ENCODE measurements at regions not wholly inside any gene's neighbourhood (a gene's known extent, or its start where the extent isn't known, plus 50 kb on each side); places are given as distances from the start of the nearest gene placed in this dataset.
"Not testable (repeated sequence)": the region's sequence is repeated elsewhere in the genome, so short reads cannot be mapped to it uniquely, and the experiment has no call there.

DNA sequence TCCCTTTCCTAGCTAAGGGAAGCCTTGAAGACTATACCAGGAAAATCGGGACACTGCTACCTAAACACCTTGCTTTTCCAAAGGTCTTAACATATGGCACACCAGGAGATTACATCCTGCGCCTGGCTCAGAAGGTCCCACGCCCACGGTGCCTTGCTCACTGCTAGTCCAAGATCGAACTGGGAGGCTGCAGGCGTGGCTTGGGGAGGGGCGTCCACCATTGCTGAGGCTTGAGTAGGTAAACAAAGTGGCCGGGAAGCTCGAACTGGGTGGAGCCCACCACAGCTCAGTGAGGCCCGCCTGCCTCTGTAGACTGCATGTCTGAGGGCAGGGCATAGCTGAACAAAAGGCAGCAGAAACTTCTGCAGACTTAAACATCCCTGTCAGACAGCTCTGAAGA, 459.7 kb upstream of the EYS start:
- not testable (repeated sequence) for DNase-seq

GRCh38 chr6:66161546-66162108, 454.6 kb upstream of the EYS start:
- DNase-seq, result no peak

DNA sequence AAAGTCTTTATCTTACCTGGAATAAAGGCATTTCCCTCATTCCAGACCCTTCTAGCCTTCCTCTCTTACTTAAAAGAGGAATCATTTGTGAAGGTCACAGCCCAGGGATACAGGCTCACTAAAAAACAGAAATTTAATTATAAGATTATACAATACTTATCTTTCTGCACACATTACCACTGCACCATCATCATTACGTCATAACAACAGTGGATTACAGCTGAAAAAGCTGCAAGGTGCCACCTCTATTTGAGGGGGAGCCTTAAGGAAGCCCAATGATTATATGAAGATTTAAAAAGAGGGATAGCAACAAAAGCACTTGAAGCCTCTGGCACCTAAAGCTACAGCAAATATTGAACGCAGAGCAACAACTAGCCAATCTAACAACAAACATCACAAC, 452.9 kb upstream of the EYS start:
- DNase-seq, result no peak

DNA sequence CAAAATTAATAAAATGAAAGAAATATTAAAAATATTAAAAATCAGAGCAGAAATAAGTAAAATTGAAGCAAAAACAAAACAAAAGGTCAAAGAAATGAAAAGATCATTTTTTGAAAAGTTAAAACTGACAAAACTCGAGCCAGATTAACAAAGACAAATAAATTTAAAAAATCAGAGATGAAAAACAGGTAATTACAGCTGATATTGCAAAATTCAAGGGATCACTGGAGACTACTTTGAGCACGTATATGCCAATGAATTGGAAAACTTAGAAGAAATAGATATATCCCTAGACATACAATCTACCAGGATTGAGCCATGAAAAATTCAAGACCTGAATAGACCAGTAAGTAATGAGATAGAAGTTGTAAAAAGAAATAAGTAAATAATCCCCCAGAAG, 446.2 kb upstream of the EYS start:
- no peak for DNase-seq

- no peak for DNase-seq
These were observed 442.1 kb upstream of the EYS start for GRCh38 chr6:66149132-66149531.

DNA sequence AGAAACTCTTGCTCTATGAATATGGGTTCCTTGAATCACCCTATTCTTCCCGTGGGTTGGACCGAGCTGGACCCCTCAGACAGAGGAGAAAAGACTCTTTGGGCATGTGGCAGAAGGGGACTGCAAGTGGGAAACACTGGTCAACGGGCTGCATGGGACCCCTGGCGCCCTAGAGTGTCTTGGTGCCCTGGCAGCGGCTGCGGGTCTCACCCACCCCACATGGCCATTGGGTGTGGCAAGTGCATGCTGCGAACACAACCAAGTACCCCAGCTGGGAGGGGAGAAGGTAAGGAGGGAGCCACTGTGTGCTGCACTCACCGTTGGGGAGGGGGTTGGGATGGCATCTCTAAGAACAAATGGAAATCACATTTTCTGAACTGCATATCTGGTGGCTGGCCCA, 438.8 kb upstream of the EYS start:
- DNase-seq, result no peak

- no peak for DNase-seq
These were observed 427.0 kb upstream of the EYS start for GRCh38 chr6:66134021-66134420.

GRCh38 chr6:66128656-66129055, 421.6 kb upstream of the EYS start:
- DNase-seq, result no peak

DNA sequence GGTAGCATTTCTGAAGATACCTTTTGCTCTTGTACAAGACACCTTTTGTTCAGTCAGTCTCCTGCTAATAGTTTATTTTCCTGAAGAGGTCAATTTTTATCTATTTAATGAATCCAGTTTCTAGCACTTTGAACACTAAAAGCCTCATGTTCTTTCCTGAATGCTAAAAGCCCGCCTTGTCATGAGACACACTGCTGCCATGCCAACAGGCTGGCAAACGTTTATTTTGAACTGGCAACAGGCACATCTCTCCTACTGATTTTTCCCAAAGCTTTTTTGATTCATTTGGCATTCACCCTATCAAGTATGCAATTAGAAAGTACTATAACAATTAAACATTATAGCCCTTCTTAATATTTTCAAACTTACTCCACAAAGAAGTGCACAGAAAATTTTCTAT, 421.2 kb upstream of the EYS start:
- no peak for DNase-seq

- DNase-seq, result no peak
These were observed 420.0 kb upstream of the EYS start for GRCh38 chr6:66127061-66127460.

GRCh38 chr6:66126358-66126757, 419.3 kb upstream of the EYS start:
- DNase-seq, result no peak

DNA sequence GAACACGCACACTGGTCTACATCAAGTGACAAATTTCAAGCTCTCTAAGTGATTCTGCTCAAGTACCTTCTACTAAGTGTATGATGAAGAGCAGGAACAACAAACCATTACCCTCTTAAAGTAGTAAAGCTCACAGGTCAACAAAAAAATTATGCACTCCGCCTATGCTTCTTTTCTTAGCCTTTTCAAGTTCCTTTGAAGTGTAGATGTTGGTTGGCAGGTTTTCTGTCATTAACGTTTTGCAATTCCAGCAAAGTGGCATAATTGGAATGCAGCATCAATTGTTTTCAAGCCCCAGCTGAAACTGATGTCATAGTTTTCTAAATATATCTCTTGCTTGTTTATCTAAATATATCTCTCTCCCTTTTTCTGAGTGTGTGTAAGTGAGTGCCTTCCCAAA, 396.9 kb upstream of the EYS start:
- peak; percentile 24 for DNase-seq

- no peak for DNase-seq
These were observed 396.3 kb upstream of the EYS start for GRCh38 chr6:66103354-66103753.

- DNase-seq, result no peak
These were observed 389.7 kb upstream of the EYS start for GRCh38 chr6:66096679-66097078.

GRCh38 chr6:66094615-66095014, 387.6 kb upstream of the EYS start:
- DNase-seq, result no peak

- not testable (repeated sequence) for DNase-seq
These were observed 385.3 kb upstream of the EYS start for GRCh38 chr6:66092306-66092705.

DNA sequence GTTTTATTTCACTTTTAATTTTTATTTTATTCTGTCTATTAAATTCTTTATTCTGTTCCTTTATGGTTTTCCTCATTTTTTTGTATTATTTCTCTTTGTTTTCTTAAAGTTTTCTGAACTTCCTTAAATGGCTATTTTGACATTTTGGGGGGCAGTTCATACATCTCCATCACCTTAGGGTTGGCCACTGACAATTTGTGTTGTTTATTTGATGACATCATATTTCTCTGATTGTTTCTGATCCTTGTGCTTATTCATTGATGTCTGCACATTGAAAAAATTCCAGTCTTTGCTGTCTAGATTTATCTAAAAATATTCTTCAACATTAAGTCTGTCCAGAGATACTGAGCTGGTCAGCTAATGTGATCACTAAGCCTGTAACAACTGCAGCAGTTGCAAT, 379.5 kb upstream of the EYS start:
- DNase-seq, result no peak

DNA sequence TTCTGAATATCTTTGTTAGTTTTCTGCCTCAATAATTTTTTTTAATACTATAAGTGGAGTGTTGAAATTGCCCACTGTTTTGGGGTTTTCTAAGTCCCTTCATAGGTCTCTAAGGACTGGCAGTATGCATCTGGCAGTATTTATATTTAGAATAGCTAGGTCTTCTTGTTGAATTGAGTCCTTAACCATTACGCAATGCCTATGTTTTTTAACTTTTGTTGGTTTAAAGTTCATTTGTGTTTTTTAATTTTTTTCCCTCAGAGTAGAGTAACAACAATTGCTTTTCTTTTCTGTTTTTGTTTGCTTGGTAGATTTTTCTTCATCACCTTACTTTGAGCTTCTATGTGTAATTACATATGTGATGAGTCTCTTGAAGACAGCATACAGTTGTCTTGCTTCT, 375.9 kb upstream of the EYS start:
- DNase-seq, result no peak

GRCh38 chr6:66068907-66069306, 361.9 kb upstream of the EYS start:
- no peak for DNase-seq

- no peak for DNase-seq
These were observed 361.0 kb upstream of the EYS start for GRCh38 chr6:66068033-66068432.

DNA sequence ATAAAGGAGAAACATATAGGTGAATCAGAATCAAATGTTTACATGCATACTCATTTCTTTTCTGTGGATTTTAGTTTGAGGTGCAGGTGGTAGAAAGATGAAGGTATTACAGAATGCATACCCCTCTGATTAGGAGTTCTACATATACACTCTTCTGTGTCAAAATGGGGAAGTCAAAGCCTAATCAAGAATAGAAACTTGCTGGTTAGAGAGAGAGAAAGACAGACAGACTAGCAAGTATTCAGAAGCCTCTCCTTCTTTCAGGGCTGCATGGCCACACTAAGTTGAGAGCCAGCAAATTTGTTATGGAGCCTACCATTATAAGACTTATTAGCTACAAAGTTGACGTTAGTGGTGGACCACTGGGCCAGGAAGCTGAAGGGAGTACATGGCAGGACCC, 358.3 kb upstream of the EYS start:
- DNase-seq, result no peak

GRCh38 chr6:66057034-66057433, 350.0 kb upstream of the EYS start:
- no peak for DNase-seq

- no peak for DNase-seq
These were observed 347.9 kb upstream of the EYS start for GRCh38 chr6:66054967-66055366.

DNA sequence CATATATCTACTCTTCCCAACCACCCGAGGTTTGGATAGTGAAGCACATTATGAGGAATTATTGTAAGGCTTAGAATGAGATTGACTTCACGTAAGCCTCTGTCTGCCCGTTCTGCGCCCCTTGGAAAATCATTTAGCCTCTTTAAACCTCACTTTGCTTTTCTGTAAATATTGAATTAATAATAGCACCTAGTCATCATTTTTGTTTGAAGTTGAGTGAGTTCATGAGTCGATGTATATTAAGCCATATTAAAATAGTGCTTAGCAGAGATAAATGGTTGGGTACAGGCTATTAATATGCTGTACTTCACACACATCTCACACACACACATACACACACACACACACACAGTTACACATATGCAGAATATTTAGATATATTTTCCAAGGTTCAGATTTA, 344.8 kb upstream of the EYS start:
- DNase-seq, result no peak

DNA sequence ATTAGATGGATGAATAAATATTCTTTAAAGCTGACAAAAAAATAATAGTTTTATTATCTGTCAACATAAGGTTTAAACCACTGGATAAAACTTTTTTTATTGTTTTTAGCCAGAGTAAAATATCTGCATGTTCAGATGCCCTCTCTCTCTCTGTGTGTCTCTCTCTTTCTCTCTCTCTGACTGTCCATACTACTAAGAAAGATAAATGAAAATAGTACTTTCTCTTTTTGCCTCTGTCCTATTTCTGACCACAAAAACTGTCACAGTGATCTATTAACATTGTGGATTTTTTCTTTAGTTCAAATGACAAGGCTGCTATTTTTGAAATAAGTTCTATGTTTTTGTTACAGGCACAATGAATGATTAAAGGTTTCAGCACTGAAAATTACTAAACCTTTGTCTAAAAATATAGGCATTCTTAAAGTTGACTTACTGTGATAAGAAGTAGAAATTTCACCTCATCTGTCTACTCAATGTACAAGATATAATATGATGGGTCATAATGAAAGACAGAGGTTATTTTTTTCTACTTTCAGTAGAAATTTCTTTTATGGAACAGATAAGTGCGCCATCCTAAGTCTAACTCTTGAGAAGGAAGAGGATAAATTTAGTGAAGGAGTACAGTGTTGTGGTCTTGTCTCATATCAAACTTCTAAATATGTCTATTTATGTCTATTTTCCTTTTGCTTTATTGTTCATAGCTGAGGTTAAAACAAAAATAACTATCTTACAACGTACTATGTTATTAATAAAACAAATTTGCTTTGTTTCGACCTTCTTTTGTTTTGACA, 341.9 kb upstream of the EYS start:
- DNase-seq, result no peak
